ENCODE measurements at regions not wholly inside any gene's neighbourhood (a gene's known extent, or its start where the extent isn't known, plus 50 kb on each side); places are given as distances from the start of the nearest gene placed in this dataset.

- TF ChIP-seq HMGXB3 (CRISPR knock-in tag; IDR thresholded peaks at IDR 0.05; ENCODE audit: borderline replicate concordance) (no peak), NFE2L2 (IDR thresholded peaks at IDR 0.05; ENCODE audit: low read length) (no peak), ZNF260 (CRISPR knock-in tag; IDR thresholded peaks at IDR 0.05; ENCODE audit: borderline replicate concordance, low read depth) (no peak), SIN3A (IDR thresholded peaks at IDR 0.05; ENCODE audit: borderline replicate concordance, low read depth, low read length) (no peak), ZNF143 (CRISPR knock-in tag; IDR thresholded peaks at IDR 0.05) (0 out of 2 replicates have a peak, but pooled peaks have one; percentile 43), POLR2AphosphoS5 (IDR thresholded peaks at IDR 0.05; ENCODE audit: low read depth, low read length) (no peak), TBX2 (CRISPR knock-in tag; IDR thresholded peaks at IDR 0.05; ENCODE audit: borderline replicate concordance) (no peak), UBTF (CRISPR knock-in tag; IDR thresholded peaks at IDR 0.05) (no peak), POLR2G (IDR thresholded peaks at IDR 0.05; ENCODE audit: low read depth, low read length) (no peak), ZNF670 (CRISPR knock-in tag; IDR thresholded peaks at IDR 0.05; ENCODE audit: borderline replicate concordance) (no peak), ZBTB2 (CRISPR knock-in tag; IDR thresholded peaks at IDR 0.05; ENCODE audit: low read depth) (no peak), TCF12 (IDR thresholded peaks at IDR 0.05) (no peak), TCF12 (CRISPR knock-in tag; IDR thresholded peaks at IDR 0.05) (no peak), ZNF761 (CRISPR knock-in tag; conservative IDR thresholded peaks at IDR 0.05) (no peak), RARG (CRISPR knock-in tag; IDR thresholded peaks at IDR 0.05; ENCODE audit: low read depth) (no peak), HNF4G (IDR thresholded peaks at IDR 0.05; ENCODE audit: borderline replicate concordance, low read depth, low read length) (peak; percentile 29; the same call in 1 of the 2 replicates), HNF4G (CRISPR knock-in tag; IDR thresholded peaks at IDR 0.05; ENCODE audit: borderline replicate concordance, low read depth) (no peak), ZNF280B (CRISPR knock-in tag; IDR thresholded peaks at IDR 0.05; ENCODE audit: borderline replicate concordance) (no peak), ZNF501 (CRISPR knock-in tag; IDR thresholded peaks at IDR 0.05) (no peak), ZNF530 (CRISPR knock-in tag; IDR thresholded peaks at IDR 0.05; ENCODE audit: low read depth) (no peak)
Measured at GRCh38 chr3:168620854-168621253, 525.1 kb upstream of the GOLIM4 start (continued).
